ENCODE measurements at regions not wholly inside any gene's neighbourhood (a gene's known extent, or its start where the extent isn't known, plus 50 kb on each side); places are given as distances from the start of the nearest gene placed in this dataset.

GRCh38 chr1:198040880-198041279 is 115.9 kb upstream of the NEK7 start:
- no peak for DNase-seq (ENCODE audit: low read depth)

GRCh38 chr1:198042168-198042567 is 114.6 kb upstream of the NEK7 start:
- DNase-seq (ENCODE audit: low read depth): no peak

GRCh38 chr1:198047913-198048312 is 108.9 kb upstream of the NEK7 start:
- no peak for DNase-seq (ENCODE audit: low read depth)

GRCh38 chr1:198054510-198054909 is 102.3 kb upstream of the NEK7 start:
- DNase-seq (ENCODE audit: low read depth): no peak

- no peak for DNase-seq (ENCODE audit: low read depth)
Measured at GRCh38 chr1:198056255-198056654, 100.5 kb upstream of the NEK7 start.

GRCh38 chr1:198064181-198064580 is 92.6 kb upstream of the NEK7 start:
- DNase-seq (ENCODE audit: low read depth): no peak

- DNase-seq (ENCODE audit: low read depth): no peak
Measured at GRCh38 chr1:198068285-198068684, 88.5 kb upstream of the NEK7 start.

- no peak for DNase-seq (ENCODE audit: low read depth)
Measured at GRCh38 chr1:198072177-198072576, 84.6 kb upstream of the NEK7 start.

GRCh38 chr1:198075296-198075695 is 81.5 kb upstream of the NEK7 start:
- DNase-seq (ENCODE audit: low read depth): no peak

- no peak for DNase-seq (ENCODE audit: low read depth)
Measured at GRCh38 chr1:198079432-198079951, 77.3 kb upstream of the NEK7 start.

- no peak for DNase-seq (ENCODE audit: low read depth)
Measured at GRCh38 chr1:198082576-198082975, 74.2 kb upstream of the NEK7 start.

- DNase-seq (ENCODE audit: low read depth): no peak
Measured at GRCh38 chr1:198083549-198083948, 73.2 kb upstream of the NEK7 start.

- DNase-seq (ENCODE audit: low read depth): no peak
Measured at GRCh38 chr1:198084241-198084908, 72.4 kb upstream of the NEK7 start.

GRCh38 chr1:198086051-198086745 is 70.6 kb upstream of the NEK7 start:
- DNase-seq (ENCODE audit: low read depth): no peak

GRCh38 chr1:198087831-198088230 is 69.0 kb upstream of the NEK7 start:
- DNase-seq (ENCODE audit: low read depth): no peak

GRCh38 chr1:198088360-198089071 is 68.3 kb upstream of the NEK7 start:
- DNase-seq (ENCODE audit: low read depth): no peak

- no peak for DNase-seq (ENCODE audit: low read depth)
Measured at GRCh38 chr1:198096390-198096789, 60.4 kb upstream of the NEK7 start.

- DNase-seq (ENCODE audit: low read depth): no peak
Measured at GRCh38 chr1:198099755-198100154, 57.0 kb upstream of the NEK7 start.

GRCh38 chr1:198101716-198102453 is 54.9 kb upstream of the NEK7 start:
- no peak for DNase-seq (ENCODE audit: low read depth)

- DNase-seq (ENCODE audit: low read depth): no peak
Measured at GRCh38 chr1:198102454-198102827, 54.4 kb upstream of the NEK7 start.

GRCh38 chr1:198105185-198105584 is 51.6 kb upstream of the NEK7 start:
- DNase-seq (ENCODE audit: low read depth): no peak

- no peak for DNase-seq (ENCODE audit: low read depth)
Measured at GRCh38 chr1:198106011-198106410, 50.8 kb upstream of the NEK7 start.

Data from HS-27A (cell line).